ENCODE measurements at regions not wholly inside any gene's neighbourhood (a gene's known extent, or its start where the extent isn't known, plus 50 kb on each side); places are given as distances from the start of the nearest gene placed in this dataset.

- WGBS (ENCODE audit: extremely low coverage, insufficient coverage, insufficient read length): no CpG with 5 or more reads among the region's 1 CpG
- H3K18ac ChIP-seq (ENCODE audit: low read length): no peak overlapping the region
- H3K79me2 ChIP-seq (ENCODE audit: control insufficient read depth, insufficient read depth, low read length, poor library complexity): no peaks in the 10 kb centered on the region
- H4K12ac ChIP-seq (ENCODE audit: low read depth, low read length): no peak overlapping the region
- no peak overlapping the region for H3K23ac ChIP-seq (ENCODE audit: low read length)
- no peak overlapping the region for H2BK120ac ChIP-seq (ENCODE audit: insufficient read depth, low read length, poor library complexity)
- H3K4me2 ChIP-seq (ENCODE audit: low read length): no peak overlapping the region
- no peak overlapping the region for H3K4me3 ChIP-seq (ENCODE audit: low read depth, low read length)
- no peaks in the 10 kb centered on the region for H3K27me3 ChIP-seq (ENCODE audit: insufficient read depth, low read length)
- no peak overlapping the region for H2BK5ac ChIP-seq (ENCODE audit: low read depth, low read length, poor library complexity)
- H2AK5ac ChIP-seq (ENCODE audit: low read length): no peak overlapping the region
- H3K79me1 ChIP-seq (ENCODE audit: low read length): no peaks in the 10 kb centered on the region
- H4K8ac ChIP-seq (ENCODE audit: low read depth, low read length): no peak overlapping the region
- no peak overlapping the region for H2BK12ac ChIP-seq (ENCODE audit: low read length)
- H3K4me1 ChIP-seq (ENCODE audit: control insufficient read depth in 1 of 2, insufficient read depth in 2 of 2, low read length in 2 of 2): no peaks in the 10 kb centered on the region
- no peak overlapping the region for H3K14ac ChIP-seq (ENCODE audit: low read length)
- no peak for DNase-seq
- no peaks in the 10 kb centered on the region for H3K36me3 ChIP-seq (ENCODE audit: control insufficient read depth in 1 of 2, insufficient read depth in 2 of 2, low read length in 2 of 2)
- H3K4ac ChIP-seq (ENCODE audit: low read depth, low read length): no peak overlapping the region
- no peaks in the 10 kb centered on the region for H3K9me3 ChIP-seq (ENCODE audit: insufficient read depth, low read depth, low read length)
- no peak overlapping the region for H2AFZ ChIP-seq (ENCODE audit: insufficient read depth, low read length, poor library complexity)
- no peak overlapping the region for H4K91ac ChIP-seq (ENCODE audit: low read depth, low read length)
- no peak overlapping the region for H3K9ac ChIP-seq (ENCODE audit: low read length)
- H3K27ac ChIP-seq (ENCODE audit: low read depth, low read length): no peak overlapping the region
Measured at GRCh38 chr12:77237896-77238295, 172.5 kb upstream of the E2F7 start.

GRCh38 chr12:77236066-77236465 lies 170.7 kb upstream of the E2F7 start:
- no peak overlapping the region for H4K91ac ChIP-seq (ENCODE audit: low read depth, low read length)
- no peak overlapping the region for H3K4me3 ChIP-seq (ENCODE audit: low read depth, low read length)
- no peak overlapping the region for H2BK12ac ChIP-seq (ENCODE audit: low read length)
- H3K79me1 ChIP-seq (ENCODE audit: low read length): no peaks in the 10 kb centered on the region
- H3K79me2 ChIP-seq (ENCODE audit: control insufficient read depth, insufficient read depth, low read length, poor library complexity): no peaks in the 10 kb centered on the region
- no peaks in the 10 kb centered on the region for H3K27me3 ChIP-seq (ENCODE audit: insufficient read depth, low read length)
- H3K23ac ChIP-seq (ENCODE audit: low read length): no peak overlapping the region
- no peak overlapping the region for H2AFZ ChIP-seq (ENCODE audit: insufficient read depth, low read length, poor library complexity)
- no peak overlapping the region for H4K8ac ChIP-seq (ENCODE audit: low read depth, low read length)
- no peak overlapping the region for H2BK5ac ChIP-seq (ENCODE audit: low read depth, low read length, poor library complexity)
- no peaks in the 10 kb centered on the region for H3K36me3 ChIP-seq (ENCODE audit: control insufficient read depth in 1 of 2, insufficient read depth in 2 of 2, low read length in 2 of 2)
- no peaks in the 10 kb centered on the region for H3K9me3 ChIP-seq (ENCODE audit: insufficient read depth, low read depth, low read length)
- no peak overlapping the region for H3K27ac ChIP-seq (ENCODE audit: low read depth, low read length)
- DNase-seq: no peak
- H4K12ac ChIP-seq (ENCODE audit: low read depth, low read length): no peak overlapping the region
- H3K4ac ChIP-seq (ENCODE audit: low read depth, low read length): no peak overlapping the region
- no peak overlapping the region for H2AK5ac ChIP-seq (ENCODE audit: low read length)
- H2BK120ac ChIP-seq (ENCODE audit: insufficient read depth, low read length, poor library complexity): no peak overlapping the region
- H3K18ac ChIP-seq (ENCODE audit: low read length): no peak overlapping the region
- no peak overlapping the region for H3K9ac ChIP-seq (ENCODE audit: low read length)
- H3K4me2 ChIP-seq (ENCODE audit: low read length): no peak overlapping the region
- no peaks in the 10 kb centered on the region for H3K4me1 ChIP-seq (ENCODE audit: control insufficient read depth in 1 of 2, insufficient read depth in 2 of 2, low read length in 2 of 2)
- H3K14ac ChIP-seq (ENCODE audit: low read length): no peak overlapping the region

- Histone ChIP-seq H3K4me3 (ENCODE audit: low read depth, low read length) (no peak overlapping the region), H3K4me1 (ENCODE audit: control insufficient read depth in 1 of 2, insufficient read depth in 2 of 2, low read length in 2 of 2) (no peaks in the 10 kb centered on the region), H3K9ac (ENCODE audit: low read length) (no peak overlapping the region), H2AFZ (ENCODE audit: insufficient read depth, low read length, poor library complexity) (no peak overlapping the region), H2BK120ac (ENCODE audit: insufficient read depth, low read length, poor library complexity) (no peak overlapping the region), H3K9me3 (ENCODE audit: insufficient read depth, low read depth, low read length) (no peaks in the 10 kb centered on the region), H3K14ac (ENCODE audit: low read length) (no peak overlapping the region), H4K12ac (ENCODE audit: low read depth, low read length) (no peak overlapping the region), H2BK12ac (ENCODE audit: low read length) (no peak overlapping the region), H3K4ac (ENCODE audit: low read depth, low read length) (no peak overlapping the region), H3K27me3 (ENCODE audit: insufficient read depth, low read length) (no peaks in the 10 kb centered on the region), H2AK5ac (ENCODE audit: low read length) (no peak overlapping the region), H3K79me1 (ENCODE audit: low read length) (no peaks in the 10 kb centered on the region), H3K79me2 (ENCODE audit: control insufficient read depth, insufficient read depth, low read length, poor library complexity) (no peaks in the 10 kb centered on the region), H3K4me2 (ENCODE audit: low read length) (no peak overlapping the region), H3K18ac (ENCODE audit: low read length) (no peak overlapping the region), H2BK5ac (ENCODE audit: low read depth, low read length, poor library complexity) (no peak overlapping the region), H3K27ac (ENCODE audit: low read depth, low read length) (no peak overlapping the region), H4K8ac (ENCODE audit: low read depth, low read length) (no peak overlapping the region), H3K36me3 (ENCODE audit: control insufficient read depth in 1 of 2, insufficient read depth in 2 of 2, low read length in 2 of 2) (no peaks in the 10 kb centered on the region), H4K91ac (ENCODE audit: low read depth, low read length) (no peak overlapping the region), H3K23ac (ENCODE audit: low read length) (no peak overlapping the region)
- no peak for DNase-seq
- no CpG with 5 or more reads among the region's 1 CpG for WGBS (ENCODE audit: extremely low coverage, insufficient coverage, insufficient read length)
Measured at GRCh38 chr12:77232045-77232444, 166.7 kb upstream of the E2F7 start.

- Histone ChIP-seq H3K9ac (ENCODE audit: low read length) (no peak overlapping the region), H3K4me3 (ENCODE audit: low read depth, low read length) (no peak overlapping the region), H4K8ac (ENCODE audit: low read depth, low read length) (no peak overlapping the region), H4K12ac (ENCODE audit: low read depth, low read length) (no peak overlapping the region), H4K91ac (ENCODE audit: low read depth, low read length) (no peak overlapping the region), H2AK5ac (ENCODE audit: low read length) (no peak overlapping the region), H3K4ac (ENCODE audit: low read depth, low read length) (no peak overlapping the region), H3K27me3 (ENCODE audit: insufficient read depth, low read length) (no peaks in the 10 kb centered on the region), H3K27ac (ENCODE audit: low read depth, low read length) (no peak overlapping the region), H2BK12ac (ENCODE audit: low read length) (no peak overlapping the region), H3K79me2 (ENCODE audit: control insufficient read depth, insufficient read depth, low read length, poor library complexity) (no peaks in the 10 kb centered on the region), H3K14ac (ENCODE audit: low read length) (no peak overlapping the region), H3K36me3 (ENCODE audit: control insufficient read depth in 1 of 2, insufficient read depth in 2 of 2, low read length in 2 of 2) (no peaks in the 10 kb centered on the region), H2AFZ (ENCODE audit: insufficient read depth, low read length, poor library complexity) (no peak overlapping the region), H3K4me1 (ENCODE audit: control insufficient read depth in 1 of 2, insufficient read depth in 2 of 2, low read length in 2 of 2) (no peaks in the 10 kb centered on the region), H2BK120ac (ENCODE audit: insufficient read depth, low read length, poor library complexity) (no peak overlapping the region), H3K23ac (ENCODE audit: low read length) (no peak overlapping the region), H3K9me3 (ENCODE audit: insufficient read depth, low read depth, low read length) (no peaks in the 10 kb centered on the region), H2BK5ac (ENCODE audit: low read depth, low read length, poor library complexity) (no peak overlapping the region), H3K79me1 (ENCODE audit: low read length) (no peaks in the 10 kb centered on the region), H3K18ac (ENCODE audit: low read length) (no peak overlapping the region), H3K4me2 (ENCODE audit: low read length) (no peak overlapping the region)
- DNase-seq: no peak
- no CpG with 5 or more reads among the region's 5 CpGs for WGBS (ENCODE audit: extremely low coverage, insufficient coverage, insufficient read length)
Measured at GRCh38 chr12:77231501-77231918, 166.1 kb upstream of the E2F7 start.
